NCI-H2081 (cell line): ENCODE measurements at regions not wholly inside any gene's neighbourhood (a gene's known extent, or its start where the extent isn't known, plus 50 kb on each side); places are given as distances from the start of the nearest gene placed in this dataset.

Experiments used
- DNase-seq, 2 experiments: peaks; one replicate each; lab custom pipeline; 2025; lab: John Stamatoyannopoulos, UW

GRCh38 chr3:168307893-168308292 lies 212.2 kb upstream of the GOLIM4 start:
- DNase-seq, result no peak

- DNase-seq, result no peak
Observed at GRCh38 chr3:168295027-168295426, 199.3 kb upstream of the GOLIM4 start.

- no peak for DNase-seq
Observed at GRCh38 chr3:168292296-168292695, 196.6 kb upstream of the GOLIM4 start.

- DNase-seq, result no peak
Observed at GRCh38 chr3:168289471-168290008, 193.8 kb upstream of the GOLIM4 start.

- DNase-seq, result no peak
Observed at GRCh38 chr3:168288511-168289401, 193.0 kb upstream of the GOLIM4 start.

- DNase-seq, result no peak
Observed at GRCh38 chr3:168285506-168285905, 189.8 kb upstream of the GOLIM4 start.

GRCh38 chr3:168284728-168285127 lies 189.0 kb upstream of the GOLIM4 start:
- no peak for DNase-seq

GRCh38 chr3:168275662-168276061 lies 179.9 kb upstream of the GOLIM4 start:
- no peak for DNase-seq

- no peak for DNase-seq
Observed at GRCh38 chr3:168273917-168274316, 178.2 kb upstream of the GOLIM4 start.

GRCh38 chr3:168273036-168273435 lies 177.3 kb upstream of the GOLIM4 start:
- DNase-seq, result no peak

- no peak for DNase-seq
Observed at GRCh38 chr3:168272343-168272985, 176.7 kb upstream of the GOLIM4 start.

- DNase-seq, result no peak
Observed at GRCh38 chr3:168271932-168272331, 176.2 kb upstream of the GOLIM4 start.

GRCh38 chr3:168269001-168269400 lies 173.3 kb upstream of the GOLIM4 start:
- peak; percentile 13 to 39 for DNase-seq

GRCh38 chr3:168267179-168267578 lies 171.5 kb upstream of the GOLIM4 start:
- no peak for DNase-seq

GRCh38 chr3:168266335-168266734 lies 170.6 kb upstream of the GOLIM4 start:
- no peak for DNase-seq

GRCh38 chr3:168262887-168263286 lies 167.2 kb upstream of the GOLIM4 start:
- no peak for DNase-seq

- no peak for DNase-seq
Observed at GRCh38 chr3:168260859-168261258, 165.1 kb upstream of the GOLIM4 start.

GRCh38 chr3:168251371-168251770 lies 155.6 kb upstream of the GOLIM4 start:
- DNase-seq, result peak in 1 of 2 experiments; percentile 16

- peak in 1 of 2 experiments; percentile 59 for DNase-seq
Observed at GRCh38 chr3:168250415-168250861, 154.7 kb upstream of the GOLIM4 start.

- DNase-seq, result peak; percentile 91 to 94
Observed at GRCh38 chr3:168249550-168250414, 154.1 kb upstream of the GOLIM4 start.

GRCh38 chr3:168249205-168249549 lies 153.5 kb upstream of the GOLIM4 start:
- peak in 1 of 2 experiments; percentile 78 for DNase-seq
